Activated CD4-positive, CD25-positive, alpha-beta regulatory T cell (primary cell): ENCODE measurements at regions not wholly inside any gene's neighbourhood (a gene's known extent, or its start where the extent isn't known, plus 50 kb on each side); places are given as distances from the start of the nearest gene placed in this dataset.

ENCODE experiments used
- DNase-seq, 4 experiments: peaks; one replicate each; lab custom pipeline; 2025; lab: John Stamatoyannopoulos, UW

GRCh38 chr9:78493166-78493742 is 196.3 kb downstream of the PSAT1 start:
- no peak for DNase-seq

- no peak for DNase-seq
Observed at GRCh38 chr9:78502566-78502965, 205.6 kb downstream of the PSAT1 start.

GRCh38 chr9:78505546-78505945 is 208.6 kb downstream of the PSAT1 start:
- no peak for DNase-seq

- no peak for DNase-seq
Observed at GRCh38 chr9:78507037-78507436, 210.1 kb downstream of the PSAT1 start.

GRCh38 chr9:78510035-78510434 is 213.1 kb downstream of the PSAT1 start:
- DNase-seq = no peak

GRCh38 chr9:78515108-78515507 is 218.2 kb downstream of the PSAT1 start:
- DNase-seq = no peak

- no peak for DNase-seq
Observed at GRCh38 chr9:78519786-78520185, 222.9 kb downstream of the PSAT1 start.

GRCh38 chr9:78521680-78522079 is 224.8 kb downstream of the PSAT1 start:
- no peak for DNase-seq

GRCh38 chr9:78525986-78526560 is 229.1 kb downstream of the PSAT1 start:
- no peak for DNase-seq

- no peak for DNase-seq
Observed at GRCh38 chr9:78533500-78533899, 236.6 kb downstream of the PSAT1 start.

- DNase-seq = no peak
Observed at GRCh38 chr9:78539188-78539587, 242.3 kb downstream of the PSAT1 start.

GRCh38 chr9:78539904-78540303 is 243.0 kb downstream of the PSAT1 start:
- no peak for DNase-seq

- no peak for DNase-seq
Observed at GRCh38 chr9:78541868-78542443, 245.0 kb downstream of the PSAT1 start.

GRCh38 chr9:78542491-78543181 is 245.7 kb downstream of the PSAT1 start:
- no peak for DNase-seq

GRCh38 chr9:78543353-78543752 is 246.4 kb downstream of the PSAT1 start:
- no peak for DNase-seq

- no peak for DNase-seq
Observed at GRCh38 chr9:78544230-78544629, 247.3 kb downstream of the PSAT1 start.

GRCh38 chr9:78547831-78548230 is 250.9 kb downstream of the PSAT1 start:
- DNase-seq = no peak

- DNase-seq = no peak
Observed at GRCh38 chr9:78548670-78549069, 251.7 kb downstream of the PSAT1 start.

- no peak for DNase-seq
Observed at GRCh38 chr9:78549711-78550110, 252.8 kb downstream of the PSAT1 start.

GRCh38 chr9:78552802-78553201 is 255.9 kb downstream of the PSAT1 start:
- no peak for DNase-seq

GRCh38 chr9:78557540-78557939 is 260.6 kb downstream of the PSAT1 start:
- no peak for DNase-seq

GRCh38 chr9:78559449-78559885 is 262.5 kb downstream of the PSAT1 start:
- DNase-seq = no peak

- no peak for DNase-seq
Observed at GRCh38 chr9:78562021-78562420, 265.1 kb downstream of the PSAT1 start.
